Jurkat, Clone E6-1 (cell line): ENCODE measurements at regions not wholly inside any gene's neighbourhood (a gene's known extent, or its start where the extent isn't known, plus 50 kb on each side); places are given as distances from the start of the nearest gene placed in this dataset.

Experiments
- DNase-seq: peaks from one replicate; pipeline ENCODE4 v3.0.0-alpha.2; 2011; ENCODE audit warnings: low read depth, low spot score
- H3K4me3 ChIP-seq: 2 replicates; pipeline ENCODE4 v1.5.1; 2011; ENCODE audit warnings: mild to moderate bottlenecking, low read length, control low read depth, moderate library complexity

GRCh38 chr1:244212797-244213475, 161.9 kb downstream of the ZBTB18 start:
- H3K4me3 ChIP-seq, result no peak overlapping the region
- DNase-seq, result no peak

- no peak overlapping the region for H3K4me3 ChIP-seq
- DNase-seq, result no peak
Measured at GRCh38 chr1:244214009-244214967, 163.2 kb downstream of the ZBTB18 start.

GRCh38 chr1:244216836-244217235, 165.8 kb downstream of the ZBTB18 start:
- no peak for DNase-seq

GRCh38 chr1:244217711-244218110, 166.6 kb downstream of the ZBTB18 start:
- DNase-seq, result no peak
- no peak overlapping the region for H3K4me3 ChIP-seq

More at GRCh38 chr1:244216836-244217235, 165.8 kb downstream of the ZBTB18 start:
- no peak overlapping the region for H3K4me3 ChIP-seq

GRCh38 chr1:244218220-244218619, 167.1 kb downstream of the ZBTB18 start:
- no peak overlapping the region for H3K4me3 ChIP-seq
- DNase-seq, result no peak

- no peak for DNase-seq
- no peak overlapping the region for H3K4me3 ChIP-seq
Measured at GRCh38 chr1:244219149-244219548, 168.1 kb downstream of the ZBTB18 start.

GRCh38 chr1:244219802-244220201, 168.7 kb downstream of the ZBTB18 start:
- H3K4me3 ChIP-seq, result no peak overlapping the region
- DNase-seq, result no peak

GRCh38 chr1:244220410-244220809, 169.3 kb downstream of the ZBTB18 start:
- DNase-seq, result no peak
- H3K4me3 ChIP-seq, result no peak overlapping the region

- no peak overlapping the region for H3K4me3 ChIP-seq
- no peak for DNase-seq
Measured at GRCh38 chr1:244221991-244222390, 170.9 kb downstream of the ZBTB18 start.

GRCh38 chr1:244224487-244225430, 173.7 kb downstream of the ZBTB18 start:
- no peak for DNase-seq
- H3K4me3 ChIP-seq, result no peak overlapping the region

GRCh38 chr1:244226435-244226834, 175.4 kb downstream of the ZBTB18 start:
- H3K4me3 ChIP-seq, result no peak overlapping the region
- no peak for DNase-seq

- H3K4me3 ChIP-seq, result no peak overlapping the region
- DNase-seq, result no peak
Measured at GRCh38 chr1:244230470-244230869, 179.4 kb downstream of the ZBTB18 start.

GRCh38 chr1:244231193-244231571, 180.1 kb downstream of the ZBTB18 start:
- peak overlapping the region; percentile 43 for H3K4me3 ChIP-seq
- no peak for DNase-seq

- peak; percentile 73 for DNase-seq
- H3K4me3 ChIP-seq, result peak overlapping the region; percentile 43
Measured at GRCh38 chr1:244231572-244232315, 180.7 kb downstream of the ZBTB18 start.

GRCh38 chr1:244234009-244234643, 183.0 kb downstream of the ZBTB18 start:
- peak; percentile 28 for DNase-seq
- no peak overlapping the region for H3K4me3 ChIP-seq

GRCh38 chr1:244235157-244235556, 184.1 kb downstream of the ZBTB18 start:
- no peak overlapping the region for H3K4me3 ChIP-seq
- no peak for DNase-seq

- DNase-seq, result no peak
Measured at GRCh38 chr1:244236101-244236500, 185.0 kb downstream of the ZBTB18 start.

GRCh38 chr1:244236721-244237120, 185.6 kb downstream of the ZBTB18 start:
- DNase-seq, result no peak

More at GRCh38 chr1:244236101-244236500, 185.0 kb downstream of the ZBTB18 start:
- H3K4me3 ChIP-seq, result no peak overlapping the region

More at GRCh38 chr1:244236721-244237120, 185.6 kb downstream of the ZBTB18 start:
- no peak overlapping the region for H3K4me3 ChIP-seq
